ELF-1 (cell line): ENCODE measurements at regions not wholly inside any gene's neighbourhood (a gene's known extent, or its start where the extent isn't known, plus 50 kb on each side); places are given as distances from the start of the nearest gene placed in this dataset.

ENCODE experiments used
- DNase-seq: peaks from one replicate; pipeline ENCODE4 v3.0.0-alpha.2; 2016; ENCODE audit warnings: low read depth, low spot score

GRCh38 chr21:16811970-16812369, 700.9 kb upstream of the CXADR start:
- no peak for DNase-seq

GRCh38 chr21:16815243-16815642, 697.6 kb upstream of the CXADR start:
- no peak for DNase-seq

GRCh38 chr21:16821588-16821987, 691.3 kb upstream of the CXADR start:
- no peak for DNase-seq

- DNase-seq = no peak
Observed at GRCh38 chr21:16829532-16829931, 683.3 kb upstream of the CXADR start.

- DNase-seq = no peak
Observed at GRCh38 chr21:16832791-16833190, 680.1 kb upstream of the CXADR start.

GRCh38 chr21:16834791-16835190, 678.1 kb upstream of the CXADR start:
- no peak for DNase-seq

GRCh38 chr21:16837321-16837720, 675.5 kb upstream of the CXADR start:
- DNase-seq = no peak

- no peak for DNase-seq
Observed at GRCh38 chr21:16837721-16838120, 675.1 kb upstream of the CXADR start.

GRCh38 chr21:16838331-16838730, 674.5 kb upstream of the CXADR start:
- DNase-seq = no peak

GRCh38 chr21:16840538-16840937, 672.3 kb upstream of the CXADR start:
- no peak for DNase-seq

- no peak for DNase-seq
Observed at GRCh38 chr21:16841975-16842695, 670.7 kb upstream of the CXADR start.

GRCh38 chr21:16842696-16843035, 670.2 kb upstream of the CXADR start:
- no peak for DNase-seq

- no peak for DNase-seq
Observed at GRCh38 chr21:16847211-16847610, 665.6 kb upstream of the CXADR start.

GRCh38 chr21:16851054-16851453, 661.8 kb upstream of the CXADR start:
- DNase-seq = no peak

- DNase-seq = no peak
Observed at GRCh38 chr21:16855164-16855667, 657.6 kb upstream of the CXADR start.

GRCh38 chr21:16863362-16863905, 649.4 kb upstream of the CXADR start:
- no peak for DNase-seq

GRCh38 chr21:16863908-16864307, 648.9 kb upstream of the CXADR start:
- no peak for DNase-seq

- DNase-seq = no peak
Observed at GRCh38 chr21:16865632-16866031, 647.2 kb upstream of the CXADR start.

GRCh38 chr21:16866851-16867250, 646.0 kb upstream of the CXADR start:
- DNase-seq = no peak

GRCh38 chr21:16870103-16870502, 642.7 kb upstream of the CXADR start:
- no peak for DNase-seq

- DNase-seq = no peak
Observed at GRCh38 chr21:16872616-16873015, 640.2 kb upstream of the CXADR start.

- DNase-seq = no peak
Observed at GRCh38 chr21:16873176-16873575, 639.7 kb upstream of the CXADR start.

- no peak for DNase-seq
Observed at GRCh38 chr21:16873596-16873995, 639.2 kb upstream of the CXADR start.

GRCh38 chr21:16879479-16879878, 633.4 kb upstream of the CXADR start:
- DNase-seq = no peak
